PFSK-1 (cell line): ENCODE measurements at regions not wholly inside any gene's neighbourhood (a gene's known extent, or its start where the extent isn't known, plus 50 kb on each side); places are given as distances from the start of the nearest gene placed in this dataset.

Experiments used
- SIN3A ChIP-seq: IDR thresholded peaks from 2 replicates; pipeline ENCODE4 v1.6.1; 2012; ENCODE audit warnings: mild to moderate bottlenecking, low read length, moderate library complexity, borderline replicate concordance; ENCODE audit not compliant: insufficient read depth
- TAF1 ChIP-seq: IDR thresholded peaks from 2 replicates; pipeline ENCODE4 v1.6.1; 2012; ENCODE audit warnings: low read length, control low read depth, borderline replicate concordance; ENCODE audit not compliant: insufficient read depth

GRCh38 chr12:29072631-29073030 is 76.4 kb upstream of the FAR2 start:
- TF ChIP-seq SIN3A (no peak), TAF1 (no peak)
